Naive thymus-derived CD4-positive, alpha-beta T cell (primary cell): ENCODE measurements at regions not wholly inside any gene's neighbourhood (a gene's known extent, or its start where the extent isn't known, plus 50 kb on each side); places are given as distances from the start of the nearest gene placed in this dataset.

Experiments
- ATAC-seq: fragments of 150-1000 bp; cut with Tn5 transposase; 2 replicates; pipeline ENCODE4 v1.10.0; 2021; ENCODE audit warnings: mild to moderate bottlenecking, moderate library complexity
- CTCF ChIA-PET: fragments of 350-600 bp; sonication (Branson Sonifier 250); formaldehyde crosslinking; loops from one replicate; lab custom pipeline; 2021; ENCODE audit warnings: antibody characterized with exemption; lab: Charles Lee
- POLR2A ChIA-PET: fragments of 350-600 bp; sonication (Branson Sonifier 250); formaldehyde crosslinking; loops from one replicate; lab custom pipeline; 2021; ENCODE audit warnings: antibody characterized with exemption, inconsistent platforms; lab: Charles Lee
- DNase-seq, 9 donors: peaks; one replicate each; pipeline versions ENCODE4 v3.0.0 to v3.0.0-alpha.2; 2020 to 2022; ENCODE audit warnings: mixed read lengths in 1 of 9
- H3K27ac ChIP-seq: one replicate; pipeline ENCODE4 v1.7.0; 2013; ENCODE audit warnings: mild to moderate bottlenecking, low read depth, low read length, moderate library complexity
- H3K27me3 ChIP-seq, 2 donors: one replicate each; pipeline ENCODE4 v1.7.0; 2013; ENCODE audit warnings: low read length in 2 of 2, mild to moderate bottlenecking in 2 of 2, moderate library complexity in 2 of 2; ENCODE audit not compliant: control insufficient read depth in 2 of 2, insufficient read depth in 2 of 2
- H3K36me3 ChIP-seq, 3 experiments: 1 replicate in 2 of 3; 2 replicates in 1 of 3; pipeline ENCODE4 v1.7.0; 2013; ENCODE audit warnings: low read length in 3 of 3, mild to moderate bottlenecking in 3 of 3, moderate library complexity in 1 of 3; ENCODE audit not compliant: insufficient read depth in 3 of 3, control insufficient read depth in 2 of 3
- H3K4me1 ChIP-seq, 2 donors: one replicate each; pipeline ENCODE4 v1.7.0; 2013; ENCODE audit warnings: low read length in 2 of 2, mild to moderate bottlenecking in 2 of 2, moderate library complexity in 1 of 2; ENCODE audit not compliant: control insufficient read depth in 2 of 2, insufficient read depth in 2 of 2
- H3K4me3 ChIP-seq: 2 replicates; pipeline ENCODE4 v1.7.0; 2013; ENCODE audit warnings: mild to moderate bottlenecking, low read length
- H3K9me3 ChIP-seq, 3 experiments: 1 replicate in 2 of 3; 2 replicates in 1 of 3; pipeline ENCODE4 v1.7.0; 2013; ENCODE audit warnings: low read length in 3 of 3; ENCODE audit not compliant: control insufficient read depth in 2 of 3
- H3K27ac Mint-ChIP-seq, 9 donors: one replicate each; pipeline ENCODE4 v1.8.0; 2020 to 2022; ENCODE audit warnings: mixed read lengths in 9 of 9, mild to moderate bottlenecking in 8 of 9, moderate library complexity in 5 of 9, inconsistent platforms in 2 of 9
- H3K27me3 Mint-ChIP-seq, 5 donors: one replicate each; pipeline ENCODE4 v1.8.0; 2021 to 2022; ENCODE audit warnings: mixed read lengths in 5 of 5, mild to moderate bottlenecking in 1 of 5
- H3K36me3 Mint-ChIP-seq, 5 donors: one replicate each; pipeline ENCODE4 v1.8.0; 2020 to 2022; ENCODE audit warnings: mixed read lengths in 5 of 5, mild to moderate bottlenecking in 3 of 5, inconsistent platforms in 1 of 5
- H3K4me1 Mint-ChIP-seq, 7 donors: one replicate each; pipeline ENCODE4 v1.8.0; 2020 to 2022; ENCODE audit warnings: mixed read lengths in 7 of 7, mild to moderate bottlenecking in 3 of 7, inconsistent platforms in 1 of 7
- H3K4me3 Mint-ChIP-seq, 10 donors: one replicate each; pipeline ENCODE4 v1.8.0; 2020 to 2022; ENCODE audit warnings: mild to moderate bottlenecking in 10 of 10, mixed read lengths in 10 of 10, moderate library complexity in 6 of 10, inconsistent platforms in 2 of 10
- H3K9me3 Mint-ChIP-seq, 11 donors: one replicate each; pipeline ENCODE4 v1.8.0; 2020 to 2022; ENCODE audit warnings: mixed read lengths in 11 of 11, mild to moderate bottlenecking in 4 of 11, inconsistent platforms in 1 of 11, moderate library complexity in 1 of 11
- intact Hi-C, 2 donors: fragments of 100-400 bp; cut with micrococcal nuclease; formaldehyde crosslinking; loops; one replicate each; pipeline ENCODE4 v1.15.1; 2023

DNA sequence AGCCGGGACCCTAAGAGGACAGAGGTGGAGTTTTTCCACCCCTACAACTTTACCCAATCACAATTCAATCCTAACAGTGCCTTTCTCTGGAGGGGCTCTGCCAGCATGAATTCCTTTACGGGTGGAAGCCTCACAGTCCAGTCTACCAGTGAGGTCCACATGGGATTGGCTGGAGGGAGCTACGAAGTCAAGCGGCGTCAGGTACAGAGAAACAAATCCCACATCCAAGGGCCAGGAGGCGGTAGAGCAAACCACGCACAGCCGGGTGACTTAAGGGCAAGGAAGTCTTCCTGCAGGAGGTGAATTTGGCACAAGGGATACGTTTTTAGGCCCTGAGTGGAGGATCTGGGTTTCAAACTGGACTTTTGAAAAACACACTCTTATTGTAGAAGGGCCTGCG, 199.6 kb downstream of the UQCRFS1 start:
- peaks cover 0 to 3% of the 10 kb centered on the region in 2 donors for H3K27me3 ChIP-seq
- H3K27ac ChIP-seq, result no peak overlapping the region
- CTCF ChIA-PET, result no interaction called here
- H3K36me3 ChIP-seq, result no peaks in the 10 kb centered on the region
- no peak overlapping the region for H3K4me3 ChIP-seq
- no peak overlapping the region for H3K4me3 Mint-ChIP-seq
- H3K27ac Mint-ChIP-seq, result no peak overlapping the region
- ATAC-seq (no peak), DNase-seq (no peak)
- intact Hi-C loops, result no loop called here
- H3K27me3 Mint-ChIP-seq, result peaks cover 0 to 35% (median 6%) of the 10 kb centered on the region in 5 donors
- H3K4me1 Mint-ChIP-seq, result peaks cover 0 to 5% (median 0%) of the 10 kb centered on the region in 7 donors
- H3K9me3 Mint-ChIP-seq, result peaks cover 0 to 6% (median 0%) of the 10 kb centered on the region in 11 donors
- no peaks in the 10 kb centered on the region for H3K4me1 ChIP-seq
- H3K9me3 ChIP-seq, result no peaks in the 10 kb centered on the region
- POLR2A ChIA-PET, result no interaction called here
- H3K36me3 Mint-ChIP-seq, result no peaks in the 10 kb centered on the region

DNA sequence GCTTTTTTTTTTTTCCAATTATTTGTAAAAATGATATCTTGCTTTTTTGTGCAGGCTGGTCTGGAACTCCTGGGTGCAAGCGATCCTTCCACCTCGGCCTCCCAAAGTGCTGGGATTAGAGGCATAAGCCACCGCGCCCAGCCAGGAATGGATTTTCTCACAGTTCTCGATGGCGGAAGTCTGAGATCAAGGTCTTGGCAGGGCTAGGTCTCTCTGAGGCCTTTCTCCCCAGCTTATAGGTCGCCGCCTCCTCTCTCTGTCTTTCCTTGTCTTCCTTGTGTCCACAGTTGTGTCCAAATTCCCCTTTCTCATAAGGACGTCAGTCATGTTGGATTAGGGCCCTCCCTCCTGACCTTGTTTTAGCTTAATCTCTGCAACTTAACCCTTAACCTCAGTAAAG, 200.5 kb downstream of the UQCRFS1 start:
- Histone ChIP-seq H3K27me3 (peaks cover 0 to 3% of the 10 kb centered on the region in 2 donors), H3K4me1 (no peaks in the 10 kb centered on the region), H3K27ac (no peak overlapping the region), H3K4me3 (no peak overlapping the region), H3K9me3 (no peaks in the 10 kb centered on the region), H3K36me3 (no peaks in the 10 kb centered on the region)
- DNase-seq, result no peak
- H3K4me3 Mint-ChIP-seq, result no peak overlapping the region
- intact Hi-C loops, result no loop called here
- no peak overlapping the region for H3K27ac Mint-ChIP-seq
- no peak for ATAC-seq
- ChIA-PET CTCF (no interaction called here), POLR2A (no interaction called here)
- H3K27me3 Mint-ChIP-seq, result peaks cover 0 to 27% (median 6%) of the 10 kb centered on the region in 5 donors
- peaks cover 0 to 6% (median 0%) of the 10 kb centered on the region in 11 donors for H3K9me3 Mint-ChIP-seq
- H3K4me1 Mint-ChIP-seq, result peaks cover 0 to 5% (median 0%) of the 10 kb centered on the region in 7 donors
- H3K36me3 Mint-ChIP-seq, result no peaks in the 10 kb centered on the region

DNA sequence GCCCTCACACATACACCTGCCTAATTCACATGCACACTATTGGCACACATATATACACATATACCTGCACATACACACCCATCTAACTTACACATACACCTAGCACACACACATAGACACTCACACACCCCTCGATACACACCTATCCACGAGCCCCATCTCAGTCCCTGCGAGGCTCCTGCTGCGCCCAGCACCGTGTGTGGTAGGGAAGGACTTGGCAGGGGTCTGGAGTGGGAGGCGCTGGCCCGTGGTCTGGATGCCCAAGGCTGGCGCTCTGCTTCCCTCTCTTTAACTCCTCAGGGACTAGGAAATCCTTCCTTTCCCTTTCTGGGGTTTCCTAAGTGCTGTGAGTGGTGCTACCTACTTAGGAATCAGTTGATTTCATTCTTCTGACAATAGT, 202.7 kb downstream of the UQCRFS1 start:
- peaks cover 0 to 19% (median 5%) of the 10 kb centered on the region in 5 donors for H3K27me3 Mint-ChIP-seq
- intact Hi-C loops, result no loop called here

DNA sequence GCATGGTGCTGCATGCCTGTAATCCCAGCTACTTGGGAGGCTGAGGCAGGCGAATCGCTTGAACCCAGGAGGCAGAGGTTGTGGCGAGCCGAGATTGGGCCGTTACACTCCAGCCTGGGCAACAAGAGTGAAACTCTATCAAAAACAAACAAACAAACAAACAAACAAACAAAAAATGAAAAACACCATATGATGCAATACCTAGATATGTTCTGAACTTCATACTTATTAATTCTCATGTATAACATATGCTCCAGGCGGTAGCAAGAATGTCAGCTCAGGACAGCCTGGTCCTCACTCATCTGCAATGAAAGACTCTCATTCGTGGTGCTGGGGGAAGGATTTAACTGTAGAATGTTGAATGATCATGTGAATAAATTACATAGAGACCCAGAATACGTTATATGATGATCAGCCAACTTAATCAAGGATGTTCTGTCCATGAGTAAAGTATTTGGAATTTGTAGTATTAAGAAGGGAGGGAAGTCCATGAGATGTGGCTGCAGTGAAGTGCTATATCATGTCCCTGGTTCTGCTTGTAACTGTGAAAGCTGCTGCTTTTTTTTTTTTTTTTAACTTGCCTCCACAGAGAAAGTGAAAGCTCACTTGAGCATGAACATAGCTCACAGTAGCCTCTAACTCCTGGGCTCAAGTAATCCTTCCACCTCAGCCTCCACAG, 206.8 kb downstream of the UQCRFS1 start:
- no peaks in the 10 kb centered on the region for H3K36me3 Mint-ChIP-seq
- CTCF ChIA-PET, result no interaction called here
- intact Hi-C loops, result no loop called here

More for the DNA sequence above, 202.7 kb downstream of the UQCRFS1 start:
- Mint-ChIP-seq H3K27ac (no peak overlapping the region), H3K36me3 (no peaks in the 10 kb centered on the region), H3K4me1 (no peaks in the 10 kb centered on the region), H3K9me3 (peaks cover 0 to 6% (median 0%) of the 10 kb centered on the region in 11 donors), H3K4me3 (no peak overlapping the region)
- ChIA-PET CTCF (no interaction called here), POLR2A (no interaction called here)
- ATAC-seq, result no peak
- Histone ChIP-seq H3K4me1 (no peaks in the 10 kb centered on the region), H3K27ac (no peak overlapping the region), H3K36me3 (no peaks in the 10 kb centered on the region), H3K4me3 (no peak overlapping the region), H3K9me3 (no peaks in the 10 kb centered on the region), H3K27me3 (peaks cover 0 to 3% of the 10 kb centered on the region in 2 donors)
- no peak for DNase-seq

DNA sequence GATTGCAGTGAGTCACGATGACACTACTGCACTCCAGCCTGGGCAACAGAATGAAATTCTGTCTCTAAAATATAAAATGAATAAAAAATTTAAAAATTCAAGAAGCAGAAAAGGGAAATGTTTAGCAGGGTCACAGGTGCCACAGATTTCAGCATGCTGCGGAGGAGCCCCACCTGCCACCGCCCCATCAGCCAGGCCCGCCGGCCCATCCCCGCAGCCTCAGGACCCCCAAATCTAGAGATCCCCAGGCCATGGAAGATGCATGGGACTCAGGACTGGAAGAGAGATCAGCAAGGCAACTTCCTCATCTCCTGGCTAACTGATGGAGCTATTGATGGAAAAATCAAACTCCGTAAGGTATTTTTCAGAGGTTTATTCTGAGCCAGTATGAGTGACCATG, 208.2 kb downstream of the UQCRFS1 start:
- ATAC-seq (no peak), DNase-seq (no peak)
- H3K4me1 ChIP-seq, result no peaks in the 10 kb centered on the region
- H3K9me3 Mint-ChIP-seq, result peaks cover 0 to 11% (median 0%) of the 10 kb centered on the region in 11 donors
- no peaks in the 10 kb centered on the region for H3K36me3 ChIP-seq
- no peaks in the 10 kb centered on the region for H3K4me1 Mint-ChIP-seq
- H3K27ac Mint-ChIP-seq, result no peak overlapping the region
- ChIA-PET CTCF (no interaction called here), POLR2A (no interaction called here)
- no peaks in the 10 kb centered on the region for H3K27me3 ChIP-seq
- H3K4me3 ChIP-seq, result no peak overlapping the region
- no peak overlapping the region for H3K27ac ChIP-seq
- no peaks in the 10 kb centered on the region for H3K9me3 ChIP-seq
- H3K27me3 Mint-ChIP-seq, result peaks cover 0 to 11% (median 0%) of the 10 kb centered on the region in 5 donors
- H3K36me3 Mint-ChIP-seq, result no peaks in the 10 kb centered on the region
- no peak overlapping the region for H3K4me3 Mint-ChIP-seq
- intact Hi-C loops, result no loop called here

More for the DNA sequence above, 206.8 kb downstream of the UQCRFS1 start:
- Mint-ChIP-seq H3K9me3 (peaks cover 0 to 6% (median 0%) of the 10 kb centered on the region in 11 donors), H3K4me3 (no peak overlapping the region), H3K27me3 (peaks cover 0 to 9% (median 0%) of the 10 kb centered on the region in 5 donors), H3K27ac (no peak overlapping the region), H3K4me1 (no peaks in the 10 kb centered on the region)
- H3K27ac ChIP-seq, result no peak overlapping the region
- POLR2A ChIA-PET, result no interaction called here
- H3K4me3 ChIP-seq, result no peak overlapping the region
- ATAC-seq (no peak), DNase-seq (no peak)
- no peaks in the 10 kb centered on the region for H3K9me3 ChIP-seq
- H3K36me3 ChIP-seq, result no peaks in the 10 kb centered on the region
- no peaks in the 10 kb centered on the region for H3K27me3 ChIP-seq
- H3K4me1 ChIP-seq, result no peaks in the 10 kb centered on the region

DNA sequence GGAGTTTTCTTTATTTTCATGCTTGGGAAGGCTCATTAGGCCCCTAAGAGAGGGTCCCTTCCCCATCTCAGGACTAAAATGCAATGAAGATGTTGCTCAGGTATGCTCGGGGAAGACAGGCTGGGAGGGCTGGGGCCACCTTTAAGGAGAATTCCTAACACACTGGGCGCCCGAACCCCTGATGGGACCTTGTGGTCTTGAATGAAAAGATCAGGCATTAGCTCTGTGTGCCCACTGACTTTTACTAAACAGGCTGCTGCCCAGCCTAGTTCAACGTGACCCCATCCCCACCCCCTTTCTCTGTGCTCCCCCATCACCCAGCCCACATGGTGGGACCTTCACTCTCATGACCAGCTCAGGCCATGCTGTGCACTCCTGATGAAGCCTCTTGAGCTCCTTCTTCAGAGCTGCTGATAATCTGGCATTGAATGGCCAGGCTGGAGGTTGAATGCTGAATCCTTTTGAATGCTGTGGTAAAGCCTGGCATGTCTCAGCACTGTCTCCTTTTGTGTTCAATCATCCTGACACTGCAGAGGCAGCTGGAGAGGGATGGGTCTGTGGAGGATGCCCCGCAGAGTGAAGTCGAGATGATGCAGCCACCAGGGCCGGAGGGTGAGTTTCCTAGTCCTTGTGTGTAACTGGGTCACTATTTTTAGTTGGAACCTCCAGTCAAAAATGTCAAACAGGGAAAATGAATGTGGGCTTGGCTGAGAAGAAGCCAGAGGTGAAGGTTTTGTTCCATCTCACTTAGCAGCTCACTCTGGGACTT, 209.1 kb downstream of the UQCRFS1 start:
- peaks cover 0 to 16% (median 0%) of the 10 kb centered on the region in 5 donors for H3K27me3 Mint-ChIP-seq
- H3K4me1 Mint-ChIP-seq, result no peaks in the 10 kb centered on the region
- H3K9me3 Mint-ChIP-seq, result peaks cover 0 to 15% (median 4%) of the 10 kb centered on the region in 11 donors
- H3K4me3 Mint-ChIP-seq, result no peak overlapping the region
- DNase-seq, result no peak
- H3K4me1 ChIP-seq, result no peaks in the 10 kb centered on the region
- H3K27ac Mint-ChIP-seq, result no peak overlapping the region
- ChIA-PET POLR2A (no interaction called here), CTCF (no interaction called here)
- peaks cover 0 to 6% (median 0%) of the 10 kb centered on the region in 5 donors for H3K36me3 Mint-ChIP-seq
- no peaks in the 10 kb centered on the region for H3K36me3 ChIP-seq
- H3K4me3 ChIP-seq, result no peak overlapping the region
- H3K27ac ChIP-seq, result no peak overlapping the region
- ATAC-seq, result no peak
- H3K9me3 ChIP-seq, result no peaks in the 10 kb centered on the region
- intact Hi-C loops, result no loop called here
- no peaks in the 10 kb centered on the region for H3K27me3 ChIP-seq
